K562 (cell line): ENCODE measurements at regions not wholly inside any gene's neighbourhood (a gene's known extent, or its start where the extent isn't known, plus 50 kb on each side); places are given as distances from the start of the nearest gene placed in this dataset.

Source experiments
- ATAC-seq: fragments of 200-7000 bp; cut with Tn5 transposase; 3 replicates; pipeline ENCODE4 v1.9.1; 2020; ENCODE audit warnings: moderate library complexity
- BruUV-seq: library from RNA; stranded (reverse); fragments of 400-500 nt; replicated peaks from 2 replicates; lab custom pipeline; 2021; lab: Mats Ljungman, UMichigan
- CTCF ChIA-PET: fragments of 300-600 bp; formaldehyde crosslinking; extraction: SDS; loops from one replicate; lab custom pipeline; 2021; ENCODE audit warnings: low intra/inter-chr PET ratio; lab: Yijun Ruan, JAX
- POLR2A ChIA-PET: fragments of 300-600, 350-650 bp; sonication (Branson Sonifier 250); formaldehyde crosslinking; extraction: SDS; loops from one replicate; lab custom pipeline; 2021; ENCODE audit warnings: antibody characterized with exemption, inconsistent platforms; lab: Yijun Ruan, JAX
- DNase-seq, 4 experiments: peaks; one replicate each; pipeline versions ENCODE4 v3.0.0 to v3.0.0-alpha.2; 2011 to 2018; ENCODE audit warnings: low spot score in 3 of 4, mixed read lengths in 3 of 4; ENCODE audit errors: extremely low read depth in 1 of 4
- FAIRE-seq: peaks from 2 replicates; lab custom pipeline; 2011; peaks lifted over from hg19 to GRCh38; lab: Jason Lieb, UNC
- H2AFZ ChIP-seq: 2 replicates; pipeline ENCODE4 v1.6.0; 2011; ENCODE audit warnings: low read depth, low read length, control low read depth, inconsistent platforms
- H3K27ac ChIP-seq: fragments of 200-600 bp; 3 replicates; pipeline ENCODE4 v1.8.0; 2011; ENCODE audit warnings: low read depth, mild to moderate bottlenecking, control low read depth, inconsistent platforms, low read length, moderate library complexity, mixed read lengths; ENCODE audit errors: extremely low read depth
- H3K27me3 ChIP-seq, 2 experiments: fragments of 300-600 bp in 1 of 2; 2 replicates in 1 of 2; 3 replicates in 1 of 2; pipeline versions ENCODE4 v1.6.0 to v1.8.0; 2011; ENCODE audit warnings: inconsistent platforms in 2 of 2, low read length in 2 of 2, mild to moderate bottlenecking in 1 of 2, mixed read lengths in 1 of 2, moderate library complexity in 1 of 2; ENCODE audit not compliant: control insufficient read depth in 2 of 2, insufficient read depth in 2 of 2
- H3K36me3 ChIP-seq: fragments of 300-600 bp; 3 replicates; pipeline ENCODE4 v1.8.0; 2011; ENCODE audit warnings: mild to moderate bottlenecking, low read length, inconsistent platforms; ENCODE audit not compliant: control insufficient read depth, insufficient read depth
- H3K4me1 ChIP-seq, 2 experiments: fragments of 200-600 bp in 1 of 2; replicated peaks in 1 of 2; 2 replicates in 1 of 2; 3 replicates in 1 of 2; pipeline versions ENCODE4 v1.5.1 to v1.8.0; 2011; ENCODE audit warnings: inconsistent platforms in 2 of 2, low read length in 2 of 2, mild to moderate bottlenecking in 1 of 2, mixed read lengths in 1 of 2, moderate library complexity in 1 of 2; ENCODE audit not compliant: control insufficient read depth in 2 of 2, insufficient read depth in 2 of 2
- H3K4me2 ChIP-seq: 2 replicates; pipeline ENCODE4 v1.6.1; 2011; ENCODE audit warnings: low read length, control low read depth, inconsistent platforms, mixed read lengths; ENCODE audit not compliant: insufficient read depth
- H3K4me3 ChIP-seq: fragments of 200-600 bp; sonication (generic), shearing (Covaris generic); 2 replicates; pipeline ENCODE4 v1.5.1; 2016; ENCODE audit warnings: control low read depth, inconsistent platforms
- H3K79me2 ChIP-seq: fragments of 200-600 bp; 3 replicates; pipeline ENCODE4 v1.8.0; 2011; ENCODE audit warnings: low read length, inconsistent platforms; ENCODE audit not compliant: control insufficient read depth, insufficient read depth
- H3K9ac ChIP-seq, 2 experiments: 2 replicates each; pipeline versions ENCODE4 v1.6.0 to v1.6.1; 2011; ENCODE audit warnings: low read depth in 2 of 2, low read length in 2 of 2, control low read depth in 1 of 2, inconsistent platforms in 1 of 2, mild to moderate bottlenecking in 1 of 2, mixed read lengths in 1 of 2; ENCODE audit not compliant: insufficient read depth in 1 of 2
- H3K9me1 ChIP-seq: one replicate; pipeline ENCODE4 v1.6.0; 2011; ENCODE audit warnings: inconsistent platforms, mild to moderate bottlenecking, low read length, moderate library complexity; ENCODE audit not compliant: control insufficient read depth, insufficient read depth
- H3K9me3 ChIP-seq: replicated peaks from 2 replicates; pipeline ENCODE4 v1.5.1; 2011; ENCODE audit warnings: low read depth, low read length, inconsistent platforms; ENCODE audit not compliant: control insufficient read depth, insufficient read depth
- H4K20me1 ChIP-seq: replicated peaks from 2 replicates; pipeline ENCODE4 v1.6.1; 2011; ENCODE audit warnings: low read length, inconsistent platforms, mixed read lengths; ENCODE audit not compliant: control insufficient read depth, insufficient read depth
- CBFA2T3 ChIP-seq: fragments of 450-650 bp; IDR thresholded peaks from 2 replicates; pipeline ENCODE4 v1.6.1; 2017
- CREBBP ChIP-seq: IDR thresholded peaks from one replicate; pipeline ENCODE4 v1.6.1; 2012; ENCODE audit warnings: low read depth, mild to moderate bottlenecking, control low read depth, inconsistent platforms, low read length
- FOXM1 ChIP-seq, 2 experiments: fragments of 450-650 bp in 1 of 2; sonication (generic) in 1 of 2; formaldehyde crosslinking in 1 of 2; IDR thresholded peaks; 2 replicates each; pipeline versions ENCODE4 v1.6.1 to v1.9.0; 2017 to 2022; ENCODE audit warnings: low read depth in 2 of 2, mild to moderate bottlenecking in 2 of 2, missing genetic modification reagents in 1 of 2, moderate library complexity in 1 of 2
- GABPB1 ChIP-seq: sonication (generic); formaldehyde crosslinking; IDR thresholded peaks from 2 replicates; pipeline ENCODE4 v1.8.0; 2022; ENCODE audit warnings: mild to moderate bottlenecking, missing genetic modification reagents
- HOXB6 ChIP-seq: fragments of 250-450 bp; sonication (Bioruptor Pico); IDR thresholded peaks from 2 replicates; pipeline ENCODE4 v1.5.1; 2022; ENCODE audit warnings: mild to moderate bottlenecking, borderline replicate concordance
- LARP7 ChIP-seq: fragments of 450-650 bp; IDR thresholded peaks from 2 replicates; pipeline ENCODE4 v1.6.1; 2016
- MCM5 ChIP-seq: fragments of 450-650 bp; IDR thresholded peaks from 2 replicates; pipeline ENCODE4 v1.6.1; 2016; ENCODE audit warnings: low read depth
- MEF2A ChIP-seq: IDR thresholded peaks from 2 replicates; pipeline ENCODE4 v1.6.1; 2011; ENCODE audit warnings: low read depth, mild to moderate bottlenecking, low read length, moderate library complexity; ENCODE audit not compliant: control insufficient read depth
- POLR2AphosphoS2 ChIP-seq: IDR thresholded peaks from 2 replicates; pipeline ENCODE4 v1.6.1; 2012; ENCODE audit warnings: low read length, improper control_type of control experiment
- POLR3G ChIP-seq: IDR thresholded peaks from 2 replicates; pipeline ENCODE4 v1.6.1; 2011; ENCODE audit not compliant: insufficient read length, insufficient replicate concordance; ENCODE audit errors: extremely low read depth
- PRMT5 ChIP-seq: sonication (generic); formaldehyde crosslinking; IDR thresholded peaks from 2 replicates; pipeline ENCODE4 v1.5.0; 2020; ENCODE audit warnings: missing genetic modification reagents
- SMAD1 ChIP-seq: fragments of 150-350 bp; IDR thresholded peaks from 2 replicates; pipeline ENCODE4 v1.6.1; 2014; ENCODE audit warnings: low read length, low read depth; ENCODE audit not compliant: partially characterized antibody
- SREBF1 ChIP-seq: fragments of 150-350 bp; IDR thresholded peaks from 2 replicates; pipeline ENCODE4 v1.6.1; 2014; ENCODE audit warnings: antibody characterized with exemption, low read depth, low read length, borderline replicate concordance
- TAF7 ChIP-seq: fragments of 450-650 bp; IDR thresholded peaks from 2 replicates; pipeline ENCODE4 v1.6.1; 2016; ENCODE audit warnings: missing genetic modification characterization, missing compliant biosample characterization
- U2AF1 ChIP-seq: fragments of 200-400 bp; formaldehyde crosslinking; optimal IDR thresholded peaks from 2 replicates; pipeline ENCODE3; 2017; ENCODE audit warnings: mild to moderate bottlenecking, low read depth, low read length, moderate library complexity
- ZBTB17 ChIP-seq: fragments of 450-650 bp; formaldehyde crosslinking; IDR thresholded peaks from 2 replicates; pipeline ENCODE4 v1.4.0; 2020; ENCODE audit warnings: mild to moderate bottlenecking
- ZC3H11A ChIP-seq: IDR thresholded peaks from 2 replicates; pipeline ENCODE4 v1.6.1; 2012; ENCODE audit warnings: low read depth, low read length, improper control_type of control experiment
- ZNF668 ChIP-seq: fragments of 250-450 bp; sonication (Bioruptor Pico); IDR thresholded peaks from 2 replicates; pipeline ENCODE4 v1.8.0; 2022; ENCODE audit warnings: mild to moderate bottlenecking, inconsistent platforms
- WGBS: fragments of 100-300 bp; shearing (Covaris generic); methylation state at CpG from one replicate; pipeline ENCODE4 v1.1.6; 2016; ENCODE audit warnings: low coverage, mixed read lengths; ENCODE audit not compliant: insufficient coverage; ENCODE audit errors: missing lambda C conversion rate; 5-methylcytosine and 5-hydroxymethylcytosine counted together
- in situ Hi-C: fragments of 300-500 bp; cut with MboI; formaldehyde crosslinking; loops from 4 replicates; pipeline ENCODE4 v1.15.0; 2018; ENCODE audit warnings: inconsistent platforms, mixed read lengths
- intact Hi-C: fragments of 100-400 bp; cut with micrococcal nuclease; formaldehyde crosslinking; loops from 2 replicates; pipeline ENCODE4 v1.14.2; 2022

DNA sequence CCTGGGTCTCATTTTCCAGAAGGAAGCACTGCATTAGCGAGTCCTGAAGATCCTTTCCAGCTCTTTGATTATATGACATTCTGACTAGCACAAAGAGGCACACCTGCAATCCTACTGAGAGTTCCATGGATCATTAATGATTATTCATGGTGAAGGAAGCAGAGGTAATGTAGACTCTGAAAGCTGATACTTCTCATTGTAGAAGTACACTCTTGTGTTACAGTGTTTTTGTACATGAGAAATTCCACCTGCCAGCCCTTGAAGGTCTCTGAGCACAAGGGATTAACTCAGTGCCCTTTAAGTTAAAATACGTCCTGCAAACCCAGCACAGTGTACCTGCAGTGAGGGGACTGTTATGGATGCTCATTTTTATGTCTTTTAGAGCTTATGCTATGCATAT is 558.8 kb upstream of the FBXO33 start:
- DNase-seq (no peak), ATAC-seq (no peak), FAIRE-seq (no peak)
- H3K9me3 ChIP-seq, result no peaks in the 10 kb centered on the region
- TF ChIP-seq POLR2AphosphoS2 (no peak), SREBF1 (no peak), ZNF668 (CRISPR knock-in tag) (no peak), HOXB6 (CRISPR knock-in tag) (no peak), LARP7 (no peak), ZC3H11A (no peak), MEF2A (no peak), TAF7 (tag) (no peak), MCM5 (no peak), POLR3G (no peak), GABPB1 (CRISPR knock-in tag) (no peak), SMAD1 (no peak), PRMT5 (no peak), ZBTB17 (CRISPR knock-in tag) (no peak), U2AF1 (no peak), CREBBP (no peak), CBFA2T3 (no peak), FOXM1 (IDR thresholded peaks at IDR 0.05; ENCODE audit: low read depth) (no peak), FOXM1 (CRISPR knock-in tag; IDR thresholded peaks at IDR 0.05; ENCODE audit: low read depth) (no peak)
- no peak overlapping the region for H3K27ac ChIP-seq
- H3K27me3 ChIP-seq, result no peaks in the 10 kb centered on the region
- H2AFZ ChIP-seq, result no peak overlapping the region
- H3K4me1 ChIP-seq, result no peaks in the 10 kb centered on the region
- H3K79me2 ChIP-seq, result no peaks in the 10 kb centered on the region
- WGBS, result 0% methylated on average over 2 of the region's 2 CpGs
- in situ Hi-C loops (no loop called here), intact Hi-C loops (no loop called here)
- no peaks in the 10 kb centered on the region for H4K20me1 ChIP-seq
- H3K9me1 ChIP-seq, result no peaks in the 10 kb centered on the region
- H3K36me3 ChIP-seq, result no peaks in the 10 kb centered on the region
- H3K4me2 ChIP-seq, result no peak overlapping the region
- no TSS peak for BruUV-seq
- H3K9ac ChIP-seq, result no peak overlapping the region
- POLR2A ChIA-PET, result no interaction called here
- CTCF ChIA-PET, result no interaction called here
- no peak overlapping the region for H3K4me3 ChIP-seq
